WTC11 (cell line): ENCODE measurements at regions not wholly inside any gene's neighbourhood (a gene's known extent, or its start where the extent isn't known, plus 50 kb on each side); places are given as distances from the start of the nearest gene placed in this dataset.

Experiments used
- ATF1 ChIP-seq: sonication (generic); formaldehyde crosslinking; IDR thresholded peaks from 2 replicates; pipeline ENCODE4 v1.8.1; 2023; ENCODE audit warnings: mild to moderate bottlenecking, moderate library complexity, missing genetic modification reagents
- ETV6 ChIP-seq: sonication (generic); formaldehyde crosslinking; IDR thresholded peaks from 2 replicates; pipeline ENCODE4 v1.8.1; 2022; ENCODE audit warnings: mild to moderate bottlenecking, missing genetic modification reagents
- GABPB1 ChIP-seq: sonication (generic); formaldehyde crosslinking; IDR thresholded peaks from 2 replicates; pipeline ENCODE4 v1.8.1; 2023; ENCODE audit warnings: mild to moderate bottlenecking, missing genetic modification reagents
- GRHL2 ChIP-seq: fragments of 250-450 bp; sonication (Bioruptor Pico); IDR thresholded peaks from 2 replicates; pipeline ENCODE4 v1.8.0; 2022; ENCODE audit warnings: mild to moderate bottlenecking, moderate library complexity; ENCODE audit not compliant: insufficient replicate concordance, severe bottlenecking
- NR3C1 ChIP-seq: sonication (generic); formaldehyde crosslinking; conservative IDR thresholded peaks from 2 replicates; pipeline ENCODE4 v1.8.1; 2023; ENCODE audit warnings: low read depth, mild to moderate bottlenecking, missing genetic modification reagents
- SOX15 ChIP-seq: fragments of 250-450 bp; sonication (Bioruptor Pico); IDR thresholded peaks from 2 replicates; pipeline ENCODE4 v1.9.0; 2021; ENCODE audit warnings: mild to moderate bottlenecking
- ZNF121 ChIP-seq: sonication (generic); formaldehyde crosslinking; IDR thresholded peaks from 2 replicates; pipeline ENCODE4 v1.8.0; 2023; ENCODE audit warnings: missing genetic modification reagents
- TF ChIP-seq, protein P1 (sequence below): sonication (generic); formaldehyde crosslinking; IDR thresholded peaks from 2 replicates; pipeline ENCODE4 v1.8.0; 2022; ENCODE audit warnings: mild to moderate bottlenecking, missing genetic modification reagents
- TF ChIP-seq, protein P2 (sequence below): fragments of 200-600 bp; IDR thresholded peaks from 2 replicates; pipeline ENCODE4 v1.8.0; 2022; ENCODE audit warnings: antibody characterized with exemption
- TF ChIP-seq, protein P3 (sequence below): sonication (generic); formaldehyde crosslinking; IDR thresholded peaks from 2 replicates; pipeline ENCODE4 v1.8.1; 2023; ENCODE audit warnings: mild to moderate bottlenecking, missing genetic modification reagents

DNA sequence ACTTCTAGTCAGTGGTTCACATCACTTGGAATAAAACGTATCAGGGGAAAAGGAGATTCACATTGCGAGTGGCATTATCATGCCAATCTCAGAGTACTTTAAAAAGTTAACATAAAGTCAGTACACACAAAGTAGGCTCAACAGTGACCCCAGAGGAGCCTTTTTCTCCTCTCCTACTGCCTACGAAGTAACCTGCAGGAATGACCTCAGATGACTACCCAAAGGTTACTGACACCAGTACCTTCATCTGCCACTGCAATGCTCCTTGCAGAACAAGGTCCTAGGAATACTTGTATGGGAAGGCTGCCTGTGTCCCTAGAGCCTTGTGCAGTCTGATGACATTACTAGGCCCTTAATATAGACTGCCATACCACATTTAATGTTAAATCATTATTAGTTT lies 389.8 kb upstream of the LYPLAL1 start:
- TF ChIP-seq, protein P1, sequence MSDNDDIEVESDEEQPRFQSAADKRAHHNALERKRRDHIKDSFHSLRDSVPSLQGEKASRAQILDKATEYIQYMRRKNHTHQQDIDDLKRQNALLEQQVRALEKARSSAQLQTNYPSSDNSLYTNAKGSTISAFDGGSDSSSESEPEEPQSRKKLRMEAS (CRISPR knock-in tag), result no peak
- TF ChIP-seq GRHL2 (no peak), ZNF121 (CRISPR knock-in tag) (no peak), ETV6 (CRISPR knock-in tag) (no peak), ATF1 (CRISPR knock-in tag) (no peak), SOX15 (CRISPR knock-in tag) (no peak), GABPB1 (CRISPR knock-in tag) (no peak), NR3C1 (CRISPR knock-in tag) (no peak)
- TF ChIP-seq, protein P2, sequence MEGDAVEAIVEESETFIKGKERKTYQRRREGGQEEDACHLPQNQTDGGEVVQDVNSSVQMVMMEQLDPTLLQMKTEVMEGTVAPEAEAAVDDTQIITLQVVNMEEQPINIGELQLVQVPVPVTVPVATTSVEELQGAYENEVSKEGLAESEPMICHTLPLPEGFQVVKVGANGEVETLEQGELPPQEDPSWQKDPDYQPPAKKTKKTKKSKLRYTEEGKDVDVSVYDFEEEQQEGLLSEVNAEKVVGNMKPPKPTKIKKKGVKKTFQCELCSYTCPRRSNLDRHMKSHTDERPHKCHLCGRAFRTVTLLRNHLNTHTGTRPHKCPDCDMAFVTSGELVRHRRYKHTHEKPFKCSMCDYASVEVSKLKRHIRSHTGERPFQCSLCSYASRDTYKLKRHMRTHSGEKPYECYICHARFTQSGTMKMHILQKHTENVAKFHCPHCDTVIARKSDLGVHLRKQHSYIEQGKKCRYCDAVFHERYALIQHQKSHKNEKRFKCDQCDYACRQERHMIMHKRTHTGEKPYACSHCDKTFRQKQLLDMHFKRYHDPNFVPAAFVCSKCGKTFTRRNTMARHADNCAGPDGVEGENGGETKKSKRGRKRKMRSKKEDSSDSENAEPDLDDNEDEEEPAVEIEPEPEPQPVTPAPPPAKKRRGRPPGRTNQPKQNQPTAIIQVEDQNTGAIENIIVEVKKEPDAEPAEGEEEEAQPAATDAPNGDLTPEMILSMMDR, result no peak
- TF ChIP-seq, protein P3, sequence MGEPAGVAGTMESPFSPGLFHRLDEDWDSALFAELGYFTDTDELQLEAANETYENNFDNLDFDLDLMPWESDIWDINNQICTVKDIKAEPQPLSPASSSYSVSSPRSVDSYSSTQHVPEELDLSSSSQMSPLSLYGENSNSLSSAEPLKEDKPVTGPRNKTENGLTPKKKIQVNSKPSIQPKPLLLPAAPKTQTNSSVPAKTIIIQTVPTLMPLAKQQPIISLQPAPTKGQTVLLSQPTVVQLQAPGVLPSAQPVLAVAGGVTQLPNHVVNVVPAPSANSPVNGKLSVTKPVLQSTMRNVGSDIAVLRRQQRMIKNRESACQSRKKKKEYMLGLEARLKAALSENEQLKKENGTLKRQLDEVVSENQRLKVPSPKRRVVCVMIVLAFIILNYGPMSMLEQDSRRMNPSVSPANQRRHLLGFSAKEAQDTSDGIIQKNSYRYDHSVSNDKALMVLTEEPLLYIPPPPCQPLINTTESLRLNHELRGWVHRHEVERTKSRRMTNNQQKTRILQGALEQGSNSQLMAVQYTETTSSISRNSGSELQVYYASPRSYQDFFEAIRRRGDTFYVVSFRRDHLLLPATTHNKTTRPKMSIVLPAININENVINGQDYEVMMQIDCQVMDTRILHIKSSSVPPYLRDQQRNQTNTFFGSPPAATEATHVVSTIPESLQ (CRISPR knock-in tag), result no peak
